ENCODE measurements at regions not wholly inside any gene's neighbourhood (a gene's known extent, or its start where the extent isn't known, plus 50 kb on each side); places are given as distances from the start of the nearest gene placed in this dataset.

DNA sequence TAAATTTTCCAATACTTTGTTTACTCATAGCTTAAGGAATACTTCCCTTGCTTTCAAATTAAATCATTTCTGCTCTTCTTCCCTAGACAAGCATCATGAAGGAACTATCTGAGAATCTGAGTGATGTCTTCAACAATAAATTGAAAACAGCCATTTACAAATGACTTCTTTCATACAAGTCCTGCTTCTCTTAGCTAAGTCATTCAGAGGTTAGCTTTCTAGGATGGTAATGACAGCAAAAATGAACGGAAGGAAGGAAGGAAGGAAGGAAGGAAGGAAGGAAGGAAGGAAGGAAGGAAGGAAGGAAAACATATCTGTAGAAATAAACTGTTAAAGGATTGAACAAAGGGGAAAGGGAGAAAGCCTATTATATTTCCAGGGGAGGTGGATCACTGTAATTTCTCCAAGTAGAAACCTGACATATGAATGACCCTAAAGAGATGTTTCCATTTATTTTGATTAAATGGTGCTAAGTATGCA is 335.0 kb upstream of the KYNU start (continued):
- TF ChIP-seq, protein P1, sequence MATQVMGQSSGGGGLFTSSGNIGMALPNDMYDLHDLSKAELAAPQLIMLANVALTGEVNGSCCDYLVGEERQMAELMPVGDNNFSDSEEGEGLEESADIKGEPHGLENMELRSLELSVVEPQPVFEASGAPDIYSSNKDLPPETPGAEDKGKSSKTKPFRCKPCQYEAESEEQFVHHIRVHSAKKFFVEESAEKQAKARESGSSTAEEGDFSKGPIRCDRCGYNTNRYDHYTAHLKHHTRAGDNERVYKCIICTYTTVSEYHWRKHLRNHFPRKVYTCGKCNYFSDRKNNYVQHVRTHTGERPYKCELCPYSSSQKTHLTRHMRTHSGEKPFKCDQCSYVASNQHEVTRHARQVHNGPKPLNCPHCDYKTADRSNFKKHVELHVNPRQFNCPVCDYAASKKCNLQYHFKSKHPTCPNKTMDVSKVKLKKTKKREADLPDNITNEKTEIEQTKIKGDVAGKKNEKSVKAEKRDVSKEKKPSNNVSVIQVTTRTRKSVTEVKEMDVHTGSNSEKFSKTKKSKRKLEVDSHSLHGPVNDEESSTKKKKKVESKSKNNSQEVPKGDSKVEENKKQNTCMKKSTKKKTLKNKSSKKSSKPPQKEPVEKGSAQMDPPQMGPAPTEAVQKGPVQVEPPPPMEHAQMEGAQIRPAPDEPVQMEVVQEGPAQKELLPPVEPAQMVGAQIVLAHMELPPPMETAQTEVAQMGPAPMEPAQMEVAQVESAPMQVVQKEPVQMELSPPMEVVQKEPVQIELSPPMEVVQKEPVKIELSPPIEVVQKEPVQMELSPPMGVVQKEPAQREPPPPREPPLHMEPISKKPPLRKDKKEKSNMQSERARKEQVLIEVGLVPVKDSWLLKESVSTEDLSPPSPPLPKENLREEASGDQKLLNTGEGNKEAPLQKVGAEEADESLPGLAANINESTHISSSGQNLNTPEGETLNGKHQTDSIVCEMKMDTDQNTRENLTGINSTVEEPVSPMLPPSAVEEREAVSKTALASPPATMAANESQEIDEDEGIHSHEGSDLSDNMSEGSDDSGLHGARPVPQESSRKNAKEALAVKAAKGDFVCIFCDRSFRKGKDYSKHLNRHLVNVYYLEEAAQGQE (IDR thresholded peaks at IDR 0.05; ENCODE audit: low read depth, low read length), result no peak

DNA sequence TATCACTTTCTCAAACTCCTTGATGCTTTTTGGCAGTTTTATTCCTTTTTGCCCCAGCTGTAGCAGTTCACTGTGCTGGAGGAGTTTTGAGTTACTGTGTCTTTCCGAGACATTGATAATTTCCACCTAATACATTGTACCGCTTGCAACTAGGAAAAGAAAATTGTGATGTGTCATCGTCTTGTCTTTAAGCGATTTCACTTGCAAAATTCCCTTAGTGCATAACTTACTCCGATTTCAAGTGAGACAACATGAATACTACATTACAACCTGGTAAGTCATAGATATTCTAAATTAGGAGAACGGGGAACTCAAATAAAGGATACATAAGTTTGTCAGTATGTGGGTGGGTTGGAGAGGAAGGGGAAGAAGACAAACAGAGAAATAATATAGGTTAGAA is 340.5 kb upstream of the KYNU start:
- no peak overlapping the region for H3K4me3 ChIP-seq (ENCODE audit: low read depth in 2 of 2, low read length in 1 of 2)
- no peak for TF ChIP-seq EP300 (IDR thresholded peaks at IDR 0.05; ENCODE audit: borderline replicate concordance in 1 of 2, low read depth in 1 of 2, low read length in 1 of 2)
- no peak overlapping the region for H2AFZ ChIP-seq (ENCODE audit: low read depth)
- no peaks in the 10 kb centered on the region for H3K27me3 ChIP-seq (ENCODE audit: insufficient read depth)
- WGBS (ENCODE audit: low lambda C conversion rate), result 66% methylated on average over 6 of the region's 6 CpGs
- peaks cover 0 to 15% of the 10 kb centered on the region in 2 experiments; a peak in 1 of 4 replicates for H3K4me1 ChIP-seq (ENCODE audit: control insufficient read depth in 1 of 2, insufficient read depth in 2 of 2, low read depth in 1 of 2, low read length in 1 of 2)
- no peak overlapping the region for H3K27ac ChIP-seq (ENCODE audit: low read depth in 2 of 2, low read length in 1 of 2)
- no peaks in the 10 kb centered on the region for H3K9me2 ChIP-seq
- no peak overlapping the region for H3K9ac ChIP-seq
- no peaks in the 10 kb centered on the region for H3K79me2 ChIP-seq (ENCODE audit: insufficient read depth)
- H3K36me3 ChIP-seq (replicated peaks in 1 of 2; ENCODE audit: control insufficient read depth in 1 of 2, insufficient read depth in 2 of 2, low read length in 1 of 2), result no peaks in the 10 kb centered on the region
- H3K4me2 ChIP-seq, result no peak overlapping the region
- ChIA-PET CTCF (no interaction called here), POLR2A (no interaction called here)
- no peaks in the 10 kb centered on the region for H3K9me3 ChIP-seq
- H4K20me1 ChIP-seq (ENCODE audit: insufficient read depth), result no peaks in the 10 kb centered on the region
- no peak for DNase-seq
- H3F3A ChIP-seq (replicated peaks; ENCODE audit: insufficient read depth), result no peaks in the 10 kb centered on the region

DNA sequence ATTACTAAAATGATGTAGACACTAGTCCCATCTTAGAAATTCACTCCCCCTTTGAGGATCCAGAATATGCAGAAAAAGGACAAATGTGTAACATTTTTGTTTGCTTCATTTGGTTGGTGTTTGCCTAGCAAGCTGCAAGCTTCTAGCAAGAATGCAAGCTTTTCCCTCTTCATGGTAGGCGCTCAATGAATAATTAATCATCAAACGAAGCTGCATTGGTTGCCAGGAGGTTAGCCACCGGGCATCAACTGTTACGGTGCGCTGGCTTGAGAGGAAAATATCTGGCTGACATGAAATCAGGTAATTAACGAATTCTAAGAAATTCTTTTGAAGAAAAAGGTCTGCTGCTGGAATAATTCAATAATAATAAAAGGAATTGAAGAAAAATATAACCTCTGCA is 341.0 kb upstream of the KYNU start:
- 65% methylated on average over 6 of the region's 6 CpGs for WGBS (ENCODE audit: low lambda C conversion rate)
- peaks cover 0 to 11% of the 10 kb centered on the region in 2 experiments; a peak in 1 of 4 replicates for H3K4me1 ChIP-seq (ENCODE audit: control insufficient read depth in 1 of 2, insufficient read depth in 2 of 2, low read depth in 1 of 2, low read length in 1 of 2)
- TF ChIP-seq FOXM1 (IDR thresholded peaks at IDR 0.05; ENCODE audit: low read depth) (no peak), FOXJ3 (CRISPR knock-in tag; IDR thresholded peaks at IDR 0.05) (no peak), YY1 (IDR thresholded peaks at IDR 0.05; ENCODE audit: low read depth) (no peak)
- no peaks in the 10 kb centered on the region for H4K20me1 ChIP-seq (ENCODE audit: insufficient read depth)
- no peaks in the 10 kb centered on the region for H3K9me2 ChIP-seq
- H3K4me2 ChIP-seq, result no peak overlapping the region
- no peak for DNase-seq
- no peak overlapping the region for H3K4me3 ChIP-seq (ENCODE audit: low read depth in 2 of 2, low read length in 1 of 2)
- no peaks in the 10 kb centered on the region for H3K9me3 ChIP-seq
- H3F3A ChIP-seq (replicated peaks; ENCODE audit: insufficient read depth), result no peaks in the 10 kb centered on the region
- no peak overlapping the region for H3K9ac ChIP-seq
- H3K27me3 ChIP-seq (ENCODE audit: insufficient read depth), result no peaks in the 10 kb centered on the region
- POLR2A ChIA-PET, result no interaction called here
- no peaks in the 10 kb centered on the region for H3K79me2 ChIP-seq (ENCODE audit: insufficient read depth)
- CTCF ChIA-PET, result no interaction called here
- no peak overlapping the region for H3K27ac ChIP-seq (ENCODE audit: low read depth in 2 of 2, low read length in 1 of 2)
- no peaks in the 10 kb centered on the region for H3K36me3 ChIP-seq (replicated peaks in 1 of 2; ENCODE audit: control insufficient read depth in 1 of 2, insufficient read depth in 2 of 2, low read length in 1 of 2)
- no peak overlapping the region for H2AFZ ChIP-seq (ENCODE audit: low read depth)

DNA sequence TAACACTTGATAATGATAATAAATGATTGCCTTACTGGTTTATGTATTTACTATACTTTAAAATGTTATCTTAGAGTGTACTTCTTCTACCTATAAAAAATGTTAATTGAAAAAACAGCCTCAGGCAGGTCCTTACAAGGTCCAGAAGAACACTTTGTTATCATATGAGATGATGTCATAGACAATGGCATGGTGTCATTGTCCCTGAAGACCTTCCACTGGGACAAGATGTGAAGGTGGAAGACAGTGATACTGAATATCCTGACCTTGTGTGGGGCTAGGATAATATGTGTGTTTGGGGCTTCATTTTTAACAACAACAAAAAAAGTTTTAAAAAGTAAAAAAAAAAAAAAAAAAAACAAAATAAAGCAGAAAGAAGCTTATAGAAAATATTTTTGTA is 342.2 kb upstream of the KYNU start:
- POLR2A ChIA-PET, result no interaction called here
- H3K4me3 ChIP-seq (ENCODE audit: low read depth in 2 of 2, low read length in 1 of 2), result no peak overlapping the region
- TF ChIP-seq, protein P2, sequence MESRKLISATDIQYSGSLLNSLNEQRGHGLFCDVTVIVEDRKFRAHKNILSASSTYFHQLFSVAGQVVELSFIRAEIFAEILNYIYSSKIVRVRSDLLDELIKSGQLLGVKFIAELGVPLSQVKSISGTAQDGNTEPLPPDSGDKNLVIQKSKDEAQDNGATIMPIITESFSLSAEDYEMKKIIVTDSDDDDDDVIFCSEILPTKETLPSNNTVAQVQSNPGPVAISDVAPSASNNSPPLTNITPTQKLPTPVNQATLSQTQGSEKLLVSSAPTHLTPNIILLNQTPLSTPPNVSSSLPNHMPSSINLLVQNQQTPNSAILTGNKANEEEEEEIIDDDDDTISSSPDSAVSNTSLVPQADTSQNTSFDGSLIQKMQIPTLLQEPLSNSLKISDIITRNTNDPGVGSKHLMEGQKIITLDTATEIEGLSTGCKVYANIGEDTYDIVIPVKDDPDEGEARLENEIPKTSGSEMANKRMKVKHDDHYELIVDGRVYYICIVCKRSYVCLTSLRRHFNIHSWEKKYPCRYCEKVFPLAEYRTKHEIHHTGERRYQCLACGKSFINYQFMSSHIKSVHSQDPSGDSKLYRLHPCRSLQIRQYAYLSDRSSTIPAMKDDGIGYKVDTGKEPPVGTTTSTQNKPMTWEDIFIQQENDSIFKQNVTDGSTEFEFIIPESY (IDR thresholded peaks at IDR 0.05; ENCODE audit: borderline replicate concordance, low read depth), result no peak
- no peak for TF ChIP-seq RAD21 (IDR thresholded peaks at IDR 0.05; ENCODE audit: low read length)
- TF ChIP-seq, protein P3, sequence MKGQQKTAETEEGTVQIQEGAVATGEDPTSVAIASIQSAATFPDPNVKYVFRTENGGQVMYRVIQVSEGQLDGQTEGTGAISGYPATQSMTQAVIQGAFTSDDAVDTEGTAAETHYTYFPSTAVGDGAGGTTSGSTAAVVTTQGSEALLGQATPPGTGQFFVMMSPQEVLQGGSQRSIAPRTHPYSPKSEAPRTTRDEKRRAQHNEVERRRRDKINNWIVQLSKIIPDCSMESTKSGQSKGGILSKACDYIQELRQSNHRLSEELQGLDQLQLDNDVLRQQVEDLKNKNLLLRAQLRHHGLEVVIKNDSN (IDR thresholded peaks at IDR 0.05; ENCODE audit: borderline replicate concordance, low read depth), result no peak
- TF ChIP-seq FOSL2 (IDR thresholded peaks at IDR 0.05; ENCODE audit: borderline replicate concordance, low read depth), result no peak
- no peak for TF ChIP-seq EZH2phosphoT487 (IDR thresholded peaks at IDR 0.05; ENCODE audit: borderline replicate concordance, low read depth)
- TF ChIP-seq ELF1 (IDR thresholded peaks at IDR 0.05), result no peak

More for the DNA sequence above, 342.2 kb upstream of the KYNU start:
- H2AFZ ChIP-seq (ENCODE audit: low read depth), result no peak overlapping the region
- no peaks in the 10 kb centered on the region for H3K9me3 ChIP-seq
- H3K36me3 ChIP-seq (replicated peaks in 1 of 2; ENCODE audit: control insufficient read depth in 1 of 2, insufficient read depth in 2 of 2, low read length in 1 of 2), result no peaks in the 10 kb centered on the region
- H3F3A ChIP-seq (replicated peaks; ENCODE audit: insufficient read depth), result no peaks in the 10 kb centered on the region
- CTCF ChIA-PET, result no interaction called here
- no peaks in the 10 kb centered on the region for H3K79me2 ChIP-seq (ENCODE audit: insufficient read depth)
- H3K9me2 ChIP-seq, result no peaks in the 10 kb centered on the region
- H3K27me3 ChIP-seq (ENCODE audit: insufficient read depth), result no peaks in the 10 kb centered on the region
- no peaks in the 10 kb centered on the region for H4K20me1 ChIP-seq (ENCODE audit: insufficient read depth)
- H3K27ac ChIP-seq (ENCODE audit: low read depth in 2 of 2, low read length in 1 of 2), result no peak overlapping the region
- DNase-seq, result no peak
- no peak overlapping the region for H3K4me2 ChIP-seq
- H3K4me1 ChIP-seq (ENCODE audit: control insufficient read depth in 1 of 2, insufficient read depth in 2 of 2, low read depth in 1 of 2, low read length in 1 of 2), result peaks cover 0 to 4% of the 10 kb centered on the region in 2 experiments; a peak in 1 of 4 replicates
- H3K9ac ChIP-seq, result no peak overlapping the region
